K562 (cell line): ENCODE measurements at regions not wholly inside any gene's neighbourhood (a gene's known extent, or its start where the extent isn't known, plus 50 kb on each side); places are given as distances from the start of the nearest gene placed in this dataset.

Experiments used
- ATAC-seq: fragments of 200-7000 bp; cut with Tn5 transposase; 3 replicates; pipeline ENCODE4 v1.9.1; 2020; ENCODE audit warnings: moderate library complexity
- BruUV-seq: library from RNA; stranded (reverse); fragments of 400-500 nt; replicated peaks from 2 replicates; lab custom pipeline; 2021; lab: Mats Ljungman, UMichigan
- CTCF ChIA-PET: fragments of 300-600 bp; formaldehyde crosslinking; extraction: SDS; loops from one replicate; lab custom pipeline; 2021; ENCODE audit warnings: low intra/inter-chr PET ratio; lab: Yijun Ruan, JAX
- POLR2A ChIA-PET: fragments of 300-600, 350-650 bp; sonication (Branson Sonifier 250); formaldehyde crosslinking; extraction: SDS; loops from one replicate; lab custom pipeline; 2021; ENCODE audit warnings: antibody characterized with exemption, inconsistent platforms; lab: Yijun Ruan, JAX
- DNase-seq, 4 experiments: peaks; one replicate each; pipeline versions ENCODE4 v3.0.0 to v3.0.0-alpha.2; 2011 to 2018; ENCODE audit warnings: low spot score in 3 of 4, mixed read lengths in 3 of 4; ENCODE audit errors: extremely low read depth in 1 of 4
- FAIRE-seq: peaks from 2 replicates; lab custom pipeline; 2011; peaks lifted over from hg19 to GRCh38; lab: Jason Lieb, UNC
- H2AFZ ChIP-seq: 2 replicates; pipeline ENCODE4 v1.6.0; 2011; ENCODE audit warnings: low read depth, low read length, control low read depth, inconsistent platforms
- H3K27ac ChIP-seq: fragments of 200-600 bp; 3 replicates; pipeline ENCODE4 v1.8.0; 2011; ENCODE audit warnings: low read depth, mild to moderate bottlenecking, control low read depth, inconsistent platforms, low read length, moderate library complexity, mixed read lengths; ENCODE audit errors: extremely low read depth
- H3K27me3 ChIP-seq, 2 experiments: fragments of 300-600 bp in 1 of 2; 2 replicates in 1 of 2; 3 replicates in 1 of 2; pipeline versions ENCODE4 v1.6.0 to v1.8.0; 2011; ENCODE audit warnings: inconsistent platforms in 2 of 2, low read length in 2 of 2, mild to moderate bottlenecking in 1 of 2, mixed read lengths in 1 of 2, moderate library complexity in 1 of 2; ENCODE audit not compliant: control insufficient read depth in 2 of 2, insufficient read depth in 2 of 2
- H3K36me3 ChIP-seq: fragments of 300-600 bp; 3 replicates; pipeline ENCODE4 v1.8.0; 2011; ENCODE audit warnings: mild to moderate bottlenecking, low read length, inconsistent platforms; ENCODE audit not compliant: control insufficient read depth, insufficient read depth
- H3K4me1 ChIP-seq, 2 experiments: fragments of 200-600 bp in 1 of 2; replicated peaks in 1 of 2; 2 replicates in 1 of 2; 3 replicates in 1 of 2; pipeline versions ENCODE4 v1.5.1 to v1.8.0; 2011; ENCODE audit warnings: inconsistent platforms in 2 of 2, low read length in 2 of 2, mild to moderate bottlenecking in 1 of 2, mixed read lengths in 1 of 2, moderate library complexity in 1 of 2; ENCODE audit not compliant: control insufficient read depth in 2 of 2, insufficient read depth in 2 of 2
- H3K4me2 ChIP-seq: 2 replicates; pipeline ENCODE4 v1.6.1; 2011; ENCODE audit warnings: low read length, control low read depth, inconsistent platforms, mixed read lengths; ENCODE audit not compliant: insufficient read depth
- H3K4me3 ChIP-seq: fragments of 200-600 bp; sonication (generic), shearing (Covaris generic); 2 replicates; pipeline ENCODE4 v1.5.1; 2016; ENCODE audit warnings: control low read depth, inconsistent platforms
- H3K79me2 ChIP-seq: fragments of 200-600 bp; 3 replicates; pipeline ENCODE4 v1.8.0; 2011; ENCODE audit warnings: low read length, inconsistent platforms; ENCODE audit not compliant: control insufficient read depth, insufficient read depth
- H3K9ac ChIP-seq, 2 experiments: 2 replicates each; pipeline versions ENCODE4 v1.6.0 to v1.6.1; 2011; ENCODE audit warnings: low read depth in 2 of 2, low read length in 2 of 2, control low read depth in 1 of 2, inconsistent platforms in 1 of 2, mild to moderate bottlenecking in 1 of 2, mixed read lengths in 1 of 2; ENCODE audit not compliant: insufficient read depth in 1 of 2
- H3K9me1 ChIP-seq: one replicate; pipeline ENCODE4 v1.6.0; 2011; ENCODE audit warnings: inconsistent platforms, mild to moderate bottlenecking, low read length, moderate library complexity; ENCODE audit not compliant: control insufficient read depth, insufficient read depth
- H3K9me3 ChIP-seq: replicated peaks from 2 replicates; pipeline ENCODE4 v1.5.1; 2011; ENCODE audit warnings: low read depth, low read length, inconsistent platforms; ENCODE audit not compliant: control insufficient read depth, insufficient read depth
- H4K20me1 ChIP-seq: replicated peaks from 2 replicates; pipeline ENCODE4 v1.6.1; 2011; ENCODE audit warnings: low read length, inconsistent platforms, mixed read lengths; ENCODE audit not compliant: control insufficient read depth, insufficient read depth
- ARHGAP35 ChIP-seq: fragments of 450-650 bp; IDR thresholded peaks from 2 replicates; pipeline ENCODE4 v1.6.1; 2018; ENCODE audit not compliant: partially characterized antibody
- BACH1 ChIP-seq: fragments of 200-800 bp; sonication (Bioruptor generic); IDR thresholded peaks from 2 replicates; pipeline ENCODE4 v1.6.1; 2016; ENCODE audit warnings: missing genetic modification characterization, missing compliant biosample characterization
- ELF2 ChIP-seq: fragments of 250-450 bp; sonication (Bioruptor Pico); IDR thresholded peaks from 2 replicates; pipeline ENCODE4 v1.5.0; 2021; ENCODE audit warnings: mild to moderate bottlenecking
- EWSR1 ChIP-seq: fragments of 450-650 bp; IDR thresholded peaks from 2 replicates; pipeline ENCODE4 v1.6.1; 2018; ENCODE audit warnings: borderline replicate concordance, mild to moderate bottlenecking, low read depth, moderate library complexity; ENCODE audit not compliant: partially characterized antibody
- FOSL1 ChIP-seq: fragments of 200-800 bp; sonication (Bioruptor generic); conservative IDR thresholded peaks from 2 replicates; pipeline ENCODE4 v1.6.1; 2016; ENCODE audit warnings: missing genetic modification characterization, missing compliant biosample characterization
- HMG20A ChIP-seq: fragments of 450-650 bp; formaldehyde crosslinking; conservative IDR thresholded peaks from 2 replicates; pipeline ENCODE4 v1.4.0; 2020; ENCODE audit warnings: mild to moderate bottlenecking, mixed read lengths
- KLF1 ChIP-seq: fragments of 450-650 bp; IDR thresholded peaks from 2 replicates; pipeline ENCODE4 v1.6.1; 2016; ENCODE audit warnings: missing genetic modification characterization, missing compliant biosample characterization
- LARP7 ChIP-seq: fragments of 450-650 bp; IDR thresholded peaks from 2 replicates; pipeline ENCODE4 v1.6.1; 2016
- MLX ChIP-seq, 2 experiments: fragments of 450-650 bp in 1 of 2; sonication (generic) in 1 of 2; formaldehyde crosslinking; conservative IDR thresholded peaks; 2 replicates each; pipeline versions ENCODE4 v1.4.0 to v1.8.1; 2020 to 2022; ENCODE audit warnings: mild to moderate bottlenecking in 1 of 2, missing genetic modification reagents in 1 of 2
- NR0B1 ChIP-seq: fragments of 450-650 bp; IDR thresholded peaks from one replicate; pipeline ENCODE4 v1.6.1; 2018; ENCODE audit warnings: mild to moderate bottlenecking, moderate library complexity; ENCODE audit not compliant: partially characterized antibody
- PHF8 ChIP-seq: fragments of 200-600 bp; sonication (generic); IDR thresholded peaks from 2 replicates; pipeline ENCODE4 v1.6.1; 2012; ENCODE audit warnings: mixed run types, mild to moderate bottlenecking, inconsistent platforms, low read length, moderate library complexity, borderline replicate concordance
- RBM25 ChIP-seq: fragments of 200-400 bp; formaldehyde crosslinking; IDR thresholded peaks from 2 replicates; pipeline ENCODE4 v1.6.1; 2018; ENCODE audit warnings: low read length, low read depth, moderate library complexity; ENCODE audit not compliant: severe bottlenecking
- SAP30 ChIP-seq: fragments of 200-600 bp; sonication (generic); IDR thresholded peaks from 2 replicates; pipeline ENCODE4 v1.6.1; 2012; ENCODE audit warnings: borderline replicate concordance, low read depth, mild to moderate bottlenecking, moderate library complexity, low read length, control low read depth, inconsistent platforms; ENCODE audit not compliant: insufficient read depth, poor library complexity, severe bottlenecking
- TCF7 ChIP-seq: sonication (generic); IDR thresholded peaks from 2 replicates; pipeline ENCODE4 v1.6.1; 2016; ENCODE audit warnings: antibody characterized with exemption, borderline replicate concordance
- ZBTB7A ChIP-seq: IDR thresholded peaks from 2 replicates; pipeline ENCODE4 v1.6.1; 2011; ENCODE audit warnings: low read depth, mild to moderate bottlenecking, low read length, moderate library complexity, borderline replicate concordance; ENCODE audit not compliant: control insufficient read depth
- ZBTB9 ChIP-seq: fragments of 450-650 bp; formaldehyde crosslinking; IDR thresholded peaks from 2 replicates; pipeline ENCODE4 v1.4.0; 2020; ENCODE audit warnings: mild to moderate bottlenecking, moderate library complexity
- ZNF695 ChIP-seq: fragments of 450-650 bp; formaldehyde crosslinking; IDR thresholded peaks from 2 replicates; pipeline ENCODE4 v1.4.0; 2020; ENCODE audit warnings: mild to moderate bottlenecking, moderate library complexity
- WGBS: fragments of 100-300 bp; shearing (Covaris generic); methylation state at CpG from one replicate; pipeline ENCODE4 v1.1.6; 2016; ENCODE audit warnings: low coverage, mixed read lengths; ENCODE audit not compliant: insufficient coverage; ENCODE audit errors: missing lambda C conversion rate; 5-methylcytosine and 5-hydroxymethylcytosine counted together
- in situ Hi-C: fragments of 300-500 bp; cut with MboI; formaldehyde crosslinking; loops from 4 replicates; pipeline ENCODE4 v1.15.0; 2018; ENCODE audit warnings: inconsistent platforms, mixed read lengths
- intact Hi-C: fragments of 100-400 bp; cut with micrococcal nuclease; formaldehyde crosslinking; loops from 2 replicates; pipeline ENCODE4 v1.14.2; 2022

- TF ChIP-seq HMG20A: no peak
- no peak for TF ChIP-seq RBM25
- no peak for TF ChIP-seq PHF8
- no peak for TF ChIP-seq BACH1 (tag)
- no peak for TF ChIP-seq KLF1
- no peak for TF ChIP-seq LARP7
Measured at GRCh38 chr2:16204886-16205620, 264.7 kb downstream of the MYCN start (continued).

- Histone ChIP-seq H3K27me3 (0 out of 5 replicates have a peak, but pooled peaks cover 0 to 9% of the 10 kb centered on the region in 2 experiments), H2AFZ (no peak overlapping the region), H3K4me3 (no peak overlapping the region), H3K4me2 (no peak overlapping the region), H4K20me1 (no peaks in the 10 kb centered on the region), H3K9ac (no peak overlapping the region), H3K4me1 (no peaks in the 10 kb centered on the region), H3K9me3 (no peaks in the 10 kb centered on the region), H3K79me2 (no peaks in the 10 kb centered on the region), H3K27ac (no peak overlapping the region), H3K9me1 (no peaks in the 10 kb centered on the region), H3K36me3 (no peaks in the 10 kb centered on the region)
- FAIRE-seq: no peak
- in situ Hi-C loops (no loop called here), intact Hi-C loops (no loop called here)
- no TSS peak for BruUV-seq
- DNase-seq: no peak
- WGBS: 0% methylated on average over 1 of the region's 1 CpG
- no peak for ATAC-seq
- POLR2A ChIA-PET: no interaction called here
- CTCF ChIA-PET: no interaction called here
- TF ChIP-seq ZBTB7A (no peak), ZNF695 (CRISPR knock-in tag) (no peak), HMG20A (no peak), NR0B1 (no peak), SAP30 (no peak), TCF7 (no peak), MLX (CRISPR knock-in tag; conservative IDR thresholded peaks at IDR 0.05) (no peak), EWSR1 (no peak), FOSL1 (tag) (no peak), ELF2 (CRISPR knock-in tag) (no peak), ZBTB9 (CRISPR knock-in tag) (no peak), ARHGAP35 (no peak)
Measured at GRCh38 chr2:16204251-16204650, 263.9 kb downstream of the MYCN start.
